ENCODE measurements at regions not wholly inside any gene's neighbourhood (a gene's known extent, or its start where the extent isn't known, plus 50 kb on each side); places are given as distances from the start of the nearest gene placed in this dataset.

GRCh38 chr12:84348582-84348981 lies 564.0 kb downstream of the SLC6A15 start:
- H3K27me3 ChIP-seq (ENCODE audit: control insufficient read depth in 4 of 4, insufficient read depth in 4 of 4, low read length in 3 of 4), result no peaks in the 10 kb centered on the region
- DNase-seq (ENCODE audit: low spot score), result no peak
- WGBS, result 51% methylated on average over 2 of the region's 2 CpGs

GRCh38 chr12:84341467-84342193 lies 571.0 kb downstream of the SLC6A15 start:
- Histone ChIP-seq H3K9ac (ENCODE audit: low read depth in 1 of 2, low read length in 2 of 2) (no peak overlapping the region), H3K36me3 (ENCODE audit: control insufficient read depth in 4 of 4, insufficient read depth in 3 of 4, low read depth in 1 of 4, low read length in 3 of 4) (no peaks in the 10 kb centered on the region), H3K27ac (ENCODE audit: low read depth in 1 of 2, low read length in 2 of 2) (no peak overlapping the region), H3K4me1 (ENCODE audit: control insufficient read depth in 4 of 4, insufficient read depth in 4 of 4, low read length in 3 of 4) (no peaks in the 10 kb centered on the region), H3K27me3 (ENCODE audit: control insufficient read depth in 4 of 4, insufficient read depth in 4 of 4, low read length in 3 of 4) (no peaks in the 10 kb centered on the region), H3K4me3 (ENCODE audit: low read depth in 1 of 3, low read length in 3 of 3) (no peak overlapping the region), H3K9me3 (ENCODE audit: control insufficient read depth in 4 of 4, low read length in 3 of 4) (no peaks in the 10 kb centered on the region)
- TF ChIP-seq GABPA (IDR thresholded peaks at IDR 0.05 in 1 of 2, conservative IDR thresholded peaks at IDR 0.05 in 1 of 2) (no peak), YY1 (IDR thresholded peaks at IDR 0.05) (no peak), HNF4G (IDR thresholded peaks at IDR 0.05) (no peak), SP1 (IDR thresholded peaks at IDR 0.05) (no peak), FOXA1 (IDR thresholded peaks at IDR 0.05) (no peak), HNF4A (conservative IDR thresholded peaks at IDR 0.05) (no peak), FOXA2 (IDR thresholded peaks at IDR 0.05) (no peak), CTCF (IDR thresholded peaks at IDR 0.05; ENCODE audit: low read depth, low read length, missing input control) (no peak), NR2F2 (IDR thresholded peaks at IDR 0.05) (no peak), RXRA (IDR thresholded peaks at IDR 0.05) (no peak), REST (IDR thresholded peaks at IDR 0.05) (no peak), TAF1 (conservative IDR thresholded peaks at IDR 0.05) (no peak)
- TF ChIP-seq, protein P1, sequence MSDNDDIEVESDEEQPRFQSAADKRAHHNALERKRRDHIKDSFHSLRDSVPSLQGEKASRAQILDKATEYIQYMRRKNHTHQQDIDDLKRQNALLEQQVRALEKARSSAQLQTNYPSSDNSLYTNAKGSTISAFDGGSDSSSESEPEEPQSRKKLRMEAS (IDR thresholded peaks at IDR 0.05), result no peak
- no peak for DNase-seq (ENCODE audit: low spot score)
- 62% methylated on average over 1 of the region's 1 CpG for WGBS

More at GRCh38 chr12:84348582-84348981, 564.0 kb downstream of the SLC6A15 start:
- H3K4me1 ChIP-seq (ENCODE audit: control insufficient read depth in 4 of 4, insufficient read depth in 4 of 4, low read length in 3 of 4), result no peaks in the 10 kb centered on the region
- H3K27ac ChIP-seq (ENCODE audit: low read depth in 1 of 2, low read length in 2 of 2), result no peak overlapping the region
- no peak overlapping the region for H3K4me3 ChIP-seq (ENCODE audit: low read depth in 1 of 3, low read length in 3 of 3)
- H3K9me3 ChIP-seq (ENCODE audit: control insufficient read depth in 4 of 4, low read length in 3 of 4), result no peaks in the 10 kb centered on the region
- H3K9ac ChIP-seq (ENCODE audit: low read depth in 1 of 2, low read length in 2 of 2), result no peak overlapping the region
- H3K36me3 ChIP-seq (ENCODE audit: control insufficient read depth in 4 of 4, insufficient read depth in 3 of 4, low read depth in 1 of 4, low read length in 3 of 4), result no peaks in the 10 kb centered on the region
- TF ChIP-seq RXRA (IDR thresholded peaks at IDR 0.05) (no peak), NR2F2 (IDR thresholded peaks at IDR 0.05) (no peak), TAF1 (conservative IDR thresholded peaks at IDR 0.05) (no peak), EGR1 (IDR thresholded peaks at IDR 0.05; ENCODE audit: low read depth in 2 of 2) (no peak), REST (IDR thresholded peaks at IDR 0.05) (no peak)
- TF ChIP-seq, protein P2, sequence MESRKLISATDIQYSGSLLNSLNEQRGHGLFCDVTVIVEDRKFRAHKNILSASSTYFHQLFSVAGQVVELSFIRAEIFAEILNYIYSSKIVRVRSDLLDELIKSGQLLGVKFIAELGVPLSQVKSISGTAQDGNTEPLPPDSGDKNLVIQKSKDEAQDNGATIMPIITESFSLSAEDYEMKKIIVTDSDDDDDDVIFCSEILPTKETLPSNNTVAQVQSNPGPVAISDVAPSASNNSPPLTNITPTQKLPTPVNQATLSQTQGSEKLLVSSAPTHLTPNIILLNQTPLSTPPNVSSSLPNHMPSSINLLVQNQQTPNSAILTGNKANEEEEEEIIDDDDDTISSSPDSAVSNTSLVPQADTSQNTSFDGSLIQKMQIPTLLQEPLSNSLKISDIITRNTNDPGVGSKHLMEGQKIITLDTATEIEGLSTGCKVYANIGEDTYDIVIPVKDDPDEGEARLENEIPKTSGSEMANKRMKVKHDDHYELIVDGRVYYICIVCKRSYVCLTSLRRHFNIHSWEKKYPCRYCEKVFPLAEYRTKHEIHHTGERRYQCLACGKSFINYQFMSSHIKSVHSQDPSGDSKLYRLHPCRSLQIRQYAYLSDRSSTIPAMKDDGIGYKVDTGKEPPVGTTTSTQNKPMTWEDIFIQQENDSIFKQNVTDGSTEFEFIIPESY (IDR thresholded peaks at IDR 0.05), result no peak
